ENCODE measurements at regions not wholly inside any gene's neighbourhood (a gene's known extent, or its start where the extent isn't known, plus 50 kb on each side); places are given as distances from the start of the nearest gene placed in this dataset.

DNA sequence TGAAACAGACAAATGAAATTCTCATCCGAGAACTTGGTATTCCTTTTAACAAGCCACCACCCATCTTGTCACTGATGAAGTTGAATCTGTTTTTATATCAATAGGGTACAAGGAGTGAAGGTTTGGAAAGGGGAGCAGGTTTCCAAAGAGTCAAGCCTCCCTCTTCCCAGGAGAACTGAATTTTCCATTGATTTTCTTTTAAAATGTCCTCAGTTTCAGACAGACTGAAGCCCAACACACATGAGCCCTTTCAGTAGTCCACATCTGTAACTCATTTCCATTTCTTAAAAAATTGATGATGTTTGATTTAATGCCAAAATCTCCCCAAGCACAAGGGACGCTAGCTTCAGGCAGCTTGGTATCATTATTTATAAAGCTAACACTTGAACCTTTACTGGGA, 187.7 kb downstream of the FOXB1 start:
- H3K27ac Mint-ChIP-seq (ENCODE audit: unreplicated experiment): no peak overlapping the region
- H3K36me3 Mint-ChIP-seq (ENCODE audit: low read depth, unreplicated experiment): no peaks in the 10 kb centered on the region
- Histone ChIP-seq H3K27me3 (ENCODE audit: insufficient read depth, low read length) (peaks cover 3% of the 10 kb centered on the region), H4K20me1 (ENCODE audit: insufficient read depth, low read length) (no peaks in the 10 kb centered on the region), H3K27ac (ENCODE audit: low read depth, low read length) (no peak overlapping the region), H3K36me3 (ENCODE audit: insufficient read depth, low read length) (no peaks in the 10 kb centered on the region), H3K79me2 (ENCODE audit: insufficient read depth, low read length) (no peaks in the 10 kb centered on the region), H3K9ac (ENCODE audit: low read length) (no peak overlapping the region), H3K4me3 (ENCODE audit: insufficient read depth, low read depth, low read length) (no peak overlapping the region), H3K4me2 (ENCODE audit: low read length) (no peak overlapping the region), H3K4me1 (ENCODE audit: insufficient read depth, low read length) (no peaks in the 10 kb centered on the region), H3K9me3 (ENCODE audit: insufficient read depth, low read depth, low read length) (no peaks in the 10 kb centered on the region), H2AFZ (ENCODE audit: low read depth, low read length) (no peak overlapping the region)
- FAIRE-seq (no peak), DNase-seq (ENCODE audit: low read depth) (no peak)
- no peak overlapping the region for H3K4me3 Mint-ChIP-seq (ENCODE audit: unreplicated experiment)
- no peaks in the 10 kb centered on the region for H3K9me3 Mint-ChIP-seq (ENCODE audit: unreplicated experiment)
- no peaks in the 10 kb centered on the region for H3K27me3 Mint-ChIP-seq (ENCODE audit: low read depth, unreplicated experiment)
- no peak for TF ChIP-seq EZH2 (IDR thresholded peaks at IDR 0.05; ENCODE audit: insufficient read depth, low read length)
- TF ChIP-seq, protein P1, sequence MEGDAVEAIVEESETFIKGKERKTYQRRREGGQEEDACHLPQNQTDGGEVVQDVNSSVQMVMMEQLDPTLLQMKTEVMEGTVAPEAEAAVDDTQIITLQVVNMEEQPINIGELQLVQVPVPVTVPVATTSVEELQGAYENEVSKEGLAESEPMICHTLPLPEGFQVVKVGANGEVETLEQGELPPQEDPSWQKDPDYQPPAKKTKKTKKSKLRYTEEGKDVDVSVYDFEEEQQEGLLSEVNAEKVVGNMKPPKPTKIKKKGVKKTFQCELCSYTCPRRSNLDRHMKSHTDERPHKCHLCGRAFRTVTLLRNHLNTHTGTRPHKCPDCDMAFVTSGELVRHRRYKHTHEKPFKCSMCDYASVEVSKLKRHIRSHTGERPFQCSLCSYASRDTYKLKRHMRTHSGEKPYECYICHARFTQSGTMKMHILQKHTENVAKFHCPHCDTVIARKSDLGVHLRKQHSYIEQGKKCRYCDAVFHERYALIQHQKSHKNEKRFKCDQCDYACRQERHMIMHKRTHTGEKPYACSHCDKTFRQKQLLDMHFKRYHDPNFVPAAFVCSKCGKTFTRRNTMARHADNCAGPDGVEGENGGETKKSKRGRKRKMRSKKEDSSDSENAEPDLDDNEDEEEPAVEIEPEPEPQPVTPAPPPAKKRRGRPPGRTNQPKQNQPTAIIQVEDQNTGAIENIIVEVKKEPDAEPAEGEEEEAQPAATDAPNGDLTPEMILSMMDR (IDR thresholded peaks at IDR 0.05; ENCODE audit: insufficient read depth, low read depth, low read length): no peak
- H3K4me1 Mint-ChIP-seq (ENCODE audit: low read depth, unreplicated experiment): peaks cover 8% of the 10 kb centered on the region

DNA sequence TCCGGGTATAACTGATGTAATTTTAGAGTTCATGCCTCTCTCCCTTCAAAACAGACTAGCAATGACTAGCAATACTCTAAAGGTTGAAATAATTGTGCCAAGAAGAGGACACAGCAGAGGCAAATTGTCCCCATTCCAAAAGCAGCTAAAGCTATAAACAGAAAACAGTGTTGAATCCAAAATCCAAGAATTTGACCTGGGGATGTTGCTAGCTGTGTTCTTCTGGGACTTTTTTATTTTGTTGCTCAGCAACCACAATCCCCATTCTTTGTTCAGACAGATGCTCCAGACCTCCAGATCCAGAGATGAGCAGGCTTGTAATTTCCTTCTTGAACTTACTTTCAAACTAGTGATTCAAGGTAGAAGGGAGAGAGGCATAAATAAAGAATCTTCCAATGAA, 191.5 kb downstream of the FOXB1 start:
- H3K4me1 ChIP-seq (ENCODE audit: insufficient read depth, low read length): no peaks in the 10 kb centered on the region
- no peaks in the 10 kb centered on the region for H3K27me3 Mint-ChIP-seq (ENCODE audit: low read depth, unreplicated experiment)
- H3K27me3 ChIP-seq (ENCODE audit: insufficient read depth, low read length): peaks cover 3% of the 10 kb centered on the region
- no peak for FAIRE-seq
- H3K9ac ChIP-seq (ENCODE audit: low read length): no peak overlapping the region
- TF ChIP-seq, protein P1 (IDR thresholded peaks at IDR 0.05; ENCODE audit: insufficient read depth, low read depth, low read length): no peak
- no peak for TF ChIP-seq EZH2 (IDR thresholded peaks at IDR 0.05; ENCODE audit: insufficient read depth, low read length)
- no peaks in the 10 kb centered on the region for H3K9me3 ChIP-seq (ENCODE audit: insufficient read depth, low read depth, low read length)
- H3K4me3 Mint-ChIP-seq (ENCODE audit: unreplicated experiment): no peak overlapping the region
- no peaks in the 10 kb centered on the region for H3K36me3 ChIP-seq (ENCODE audit: insufficient read depth, low read length)
- H4K20me1 ChIP-seq (ENCODE audit: insufficient read depth, low read length): no peaks in the 10 kb centered on the region
- no peak overlapping the region for H3K27ac ChIP-seq (ENCODE audit: low read depth, low read length)
- no peak overlapping the region for H3K4me2 ChIP-seq (ENCODE audit: low read length)
- no peaks in the 10 kb centered on the region for H3K79me2 ChIP-seq (ENCODE audit: insufficient read depth, low read length)
- no peak for DNase-seq (ENCODE audit: low read depth)
- no peak overlapping the region for H3K4me3 ChIP-seq (ENCODE audit: insufficient read depth, low read depth, low read length)
- no peak overlapping the region for H3K27ac Mint-ChIP-seq (ENCODE audit: unreplicated experiment)
- no peak overlapping the region for H2AFZ ChIP-seq (ENCODE audit: low read depth, low read length)
- H3K4me1 Mint-ChIP-seq (ENCODE audit: low read depth, unreplicated experiment): peaks cover 8% of the 10 kb centered on the region
- no peaks in the 10 kb centered on the region for H3K36me3 Mint-ChIP-seq (ENCODE audit: low read depth, unreplicated experiment)
- no peaks in the 10 kb centered on the region for H3K9me3 Mint-ChIP-seq (ENCODE audit: unreplicated experiment)

DNA sequence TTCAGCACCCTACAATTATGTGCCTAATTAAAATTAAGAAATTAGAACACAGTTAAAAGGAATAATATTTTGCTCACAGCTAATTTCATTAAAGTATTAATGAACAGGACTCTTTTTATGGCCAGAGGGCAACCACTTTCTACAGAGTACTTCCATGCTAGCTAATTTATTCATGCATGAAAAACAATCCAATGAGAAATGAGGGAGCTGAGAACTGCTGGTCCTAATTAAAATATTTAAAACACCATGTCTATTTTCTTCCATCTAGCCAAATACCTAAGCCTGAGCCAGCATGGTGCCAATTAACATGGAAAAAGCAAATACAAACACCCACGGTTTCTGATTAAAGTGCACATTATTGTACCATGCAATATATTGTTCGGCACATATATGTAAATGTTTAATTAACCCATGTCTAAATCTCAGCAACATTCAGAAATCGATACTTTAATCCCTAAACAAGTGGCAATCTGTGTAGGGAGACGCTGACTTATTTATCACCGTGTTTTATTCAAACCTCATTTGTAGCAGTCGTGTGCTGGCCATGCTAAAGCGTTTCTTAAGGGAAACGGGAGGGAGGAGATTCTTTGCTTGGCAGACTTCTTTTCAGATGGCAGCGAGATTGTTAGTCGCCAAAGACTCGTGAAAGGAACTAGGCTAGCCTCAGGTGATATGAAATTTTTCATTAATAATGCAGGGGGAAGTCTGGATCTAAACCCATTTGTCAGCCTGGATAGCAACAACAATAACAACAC, 193.5 kb downstream of the ANXA2 start:
- H2AFZ ChIP-seq (ENCODE audit: low read depth, low read length): no peak overlapping the region
- no peak overlapping the region for H3K27ac ChIP-seq (ENCODE audit: low read depth, low read length)
- FAIRE-seq (no peak), DNase-seq (ENCODE audit: low read depth) (no peak)
- H3K36me3 Mint-ChIP-seq (ENCODE audit: low read depth, unreplicated experiment): no peaks in the 10 kb centered on the region
- H3K4me1 ChIP-seq (ENCODE audit: insufficient read depth, low read length): no peaks in the 10 kb centered on the region
- no peaks in the 10 kb centered on the region for H3K79me2 ChIP-seq (ENCODE audit: insufficient read depth, low read length)
- peaks cover 21% of the 10 kb centered on the region for H3K27me3 ChIP-seq (ENCODE audit: insufficient read depth, low read length)
- H3K4me1 Mint-ChIP-seq (ENCODE audit: low read depth, unreplicated experiment): peaks cover 6% of the 10 kb centered on the region
- no peaks in the 10 kb centered on the region for H3K9me3 Mint-ChIP-seq (ENCODE audit: unreplicated experiment)
- H4K20me1 ChIP-seq (ENCODE audit: insufficient read depth, low read length): no peaks in the 10 kb centered on the region
- peaks cover 12% of the 10 kb centered on the region for H3K27me3 Mint-ChIP-seq (ENCODE audit: low read depth, unreplicated experiment)
- H3K9ac ChIP-seq (ENCODE audit: low read length): no peak overlapping the region
- H3K4me3 Mint-ChIP-seq (ENCODE audit: unreplicated experiment): no peak overlapping the region
- TF ChIP-seq EZH2 (IDR thresholded peaks at IDR 0.05; ENCODE audit: insufficient read depth, low read length): no peak
- TF ChIP-seq, protein P1 (IDR thresholded peaks at IDR 0.05; ENCODE audit: insufficient read depth, low read depth, low read length): no peak
- no peaks in the 10 kb centered on the region for H3K9me3 ChIP-seq (ENCODE audit: insufficient read depth, low read depth, low read length)
- H3K36me3 ChIP-seq (ENCODE audit: insufficient read depth, low read length): no peaks in the 10 kb centered on the region
- H3K4me3 ChIP-seq (ENCODE audit: insufficient read depth, low read depth, low read length): no peak overlapping the region
- no peak overlapping the region for H3K27ac Mint-ChIP-seq (ENCODE audit: unreplicated experiment)
- H3K4me2 ChIP-seq (ENCODE audit: low read length): no peak overlapping the region
